ENCODE measurements at regions not wholly inside any gene's neighbourhood (a gene's known extent, or its start where the extent isn't known, plus 50 kb on each side); places are given as distances from the start of the nearest gene placed in this dataset.

DNA sequence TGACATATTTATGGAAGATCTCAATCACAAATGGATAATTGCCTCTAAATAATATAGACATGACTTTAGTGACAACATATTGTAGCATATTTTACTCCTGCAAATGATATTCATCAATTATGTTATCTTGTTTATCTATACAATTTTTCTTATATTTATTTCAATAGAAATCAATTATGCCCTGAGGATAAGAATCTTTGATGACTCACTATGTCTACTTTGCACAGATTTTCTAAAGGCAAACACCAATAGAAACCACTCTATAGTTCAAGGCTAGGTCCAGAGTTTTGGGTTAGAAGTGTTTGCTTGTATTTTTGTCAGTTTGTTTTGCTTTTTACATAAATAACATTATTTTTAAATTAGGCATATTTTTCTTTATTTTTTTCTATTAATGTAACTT is 879.0 kb downstream of the LTN1 start:
- Mint-ChIP-seq H3K36me3 (ENCODE audit: unreplicated experiment) (no peaks in the 10 kb centered on the region), H3K27me3 (ENCODE audit: unreplicated experiment) (no peaks in the 10 kb centered on the region)
- TF ChIP-seq, protein P1, sequence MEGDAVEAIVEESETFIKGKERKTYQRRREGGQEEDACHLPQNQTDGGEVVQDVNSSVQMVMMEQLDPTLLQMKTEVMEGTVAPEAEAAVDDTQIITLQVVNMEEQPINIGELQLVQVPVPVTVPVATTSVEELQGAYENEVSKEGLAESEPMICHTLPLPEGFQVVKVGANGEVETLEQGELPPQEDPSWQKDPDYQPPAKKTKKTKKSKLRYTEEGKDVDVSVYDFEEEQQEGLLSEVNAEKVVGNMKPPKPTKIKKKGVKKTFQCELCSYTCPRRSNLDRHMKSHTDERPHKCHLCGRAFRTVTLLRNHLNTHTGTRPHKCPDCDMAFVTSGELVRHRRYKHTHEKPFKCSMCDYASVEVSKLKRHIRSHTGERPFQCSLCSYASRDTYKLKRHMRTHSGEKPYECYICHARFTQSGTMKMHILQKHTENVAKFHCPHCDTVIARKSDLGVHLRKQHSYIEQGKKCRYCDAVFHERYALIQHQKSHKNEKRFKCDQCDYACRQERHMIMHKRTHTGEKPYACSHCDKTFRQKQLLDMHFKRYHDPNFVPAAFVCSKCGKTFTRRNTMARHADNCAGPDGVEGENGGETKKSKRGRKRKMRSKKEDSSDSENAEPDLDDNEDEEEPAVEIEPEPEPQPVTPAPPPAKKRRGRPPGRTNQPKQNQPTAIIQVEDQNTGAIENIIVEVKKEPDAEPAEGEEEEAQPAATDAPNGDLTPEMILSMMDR (IDR thresholded peaks at IDR 0.05; ENCODE audit: partially characterized antibody, unreplicated experiment), result no peak

DNA sequence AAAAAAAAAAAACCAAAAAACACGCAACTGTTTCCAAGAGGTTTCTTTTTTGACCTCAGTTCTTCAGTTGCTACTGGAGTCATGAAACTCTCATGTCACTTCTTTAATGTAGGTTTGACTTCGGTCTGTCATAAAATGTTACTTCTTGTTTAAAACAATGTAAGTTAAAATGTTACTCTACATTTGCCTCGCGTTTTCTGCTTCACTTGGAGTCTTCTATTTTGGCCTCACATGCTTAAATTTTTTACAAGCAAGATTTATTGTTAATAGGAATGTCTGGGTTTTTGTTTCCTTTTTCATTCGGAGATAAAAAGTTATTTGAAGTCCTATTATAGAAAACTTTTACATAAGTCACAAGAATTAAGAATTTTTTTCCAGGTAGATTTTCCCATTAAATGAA is 880.2 kb downstream of the LTN1 start:
- peaks cover 11% of the 10 kb centered on the region for H3K4me1 Mint-ChIP-seq (ENCODE audit: low read depth, unreplicated experiment)
- H3K9me3 Mint-ChIP-seq (ENCODE audit: unreplicated experiment), result peaks cover 3% of the 10 kb centered on the region
- no peak overlapping the region for H3K27ac Mint-ChIP-seq (ENCODE audit: unreplicated experiment)
- TF ChIP-seq, protein P1 (IDR thresholded peaks at IDR 0.05; ENCODE audit: partially characterized antibody, unreplicated experiment), result no peak
- H3K4me3 Mint-ChIP-seq (ENCODE audit: unreplicated experiment), result no peak overlapping the region
- no peaks in the 10 kb centered on the region for H3K36me3 Mint-ChIP-seq (ENCODE audit: unreplicated experiment)
- DNase-seq, result no peak
- H3K27me3 Mint-ChIP-seq (ENCODE audit: unreplicated experiment), result no peaks in the 10 kb centered on the region

More for the DNA sequence above, 879.0 kb downstream of the LTN1 start:
- Mint-ChIP-seq H3K4me1 (ENCODE audit: low read depth, unreplicated experiment) (peaks cover 11% of the 10 kb centered on the region), H3K4me3 (ENCODE audit: unreplicated experiment) (no peak overlapping the region), H3K27ac (ENCODE audit: unreplicated experiment) (no peak overlapping the region), H3K9me3 (ENCODE audit: unreplicated experiment) (peaks cover 3% of the 10 kb centered on the region)
- DNase-seq, result no peak

DNA sequence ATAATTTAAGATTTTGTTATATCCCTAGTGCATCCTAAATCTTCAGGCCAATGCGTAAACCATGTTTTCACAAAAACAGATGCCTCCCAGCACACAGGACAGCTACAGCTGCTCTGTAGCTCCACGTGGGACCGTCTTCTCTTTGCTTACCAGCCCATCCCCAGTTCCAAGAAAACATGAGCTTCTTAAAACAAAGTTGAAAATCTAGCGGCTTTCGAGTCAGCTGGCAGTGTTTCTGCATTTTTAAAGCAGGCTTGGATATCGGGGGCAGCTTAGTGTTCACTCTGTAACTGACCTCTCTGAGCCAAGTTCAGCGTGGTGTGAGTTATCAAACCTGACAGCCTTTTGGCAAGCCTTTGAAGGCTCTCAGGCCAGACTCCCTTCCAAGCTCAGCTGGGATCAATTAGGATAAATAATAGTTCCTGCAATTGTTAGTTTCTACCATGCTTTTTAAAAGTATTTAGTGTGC is 881.5 kb downstream of the LTN1 start:
- TF ChIP-seq, protein P1 (IDR thresholded peaks at IDR 0.05; ENCODE audit: partially characterized antibody, unreplicated experiment), result no peak
- no peak for DNase-seq
- no peaks in the 10 kb centered on the region for H3K27me3 Mint-ChIP-seq (ENCODE audit: unreplicated experiment)
- H3K27ac Mint-ChIP-seq (ENCODE audit: unreplicated experiment), result no peak overlapping the region
- peaks cover 3% of the 10 kb centered on the region for H3K9me3 Mint-ChIP-seq (ENCODE audit: unreplicated experiment)
- H3K4me1 Mint-ChIP-seq (ENCODE audit: low read depth, unreplicated experiment), result peaks cover 11% of the 10 kb centered on the region
- H3K36me3 Mint-ChIP-seq (ENCODE audit: unreplicated experiment), result no peaks in the 10 kb centered on the region
- no peak overlapping the region for H3K4me3 Mint-ChIP-seq (ENCODE audit: unreplicated experiment)

DNA sequence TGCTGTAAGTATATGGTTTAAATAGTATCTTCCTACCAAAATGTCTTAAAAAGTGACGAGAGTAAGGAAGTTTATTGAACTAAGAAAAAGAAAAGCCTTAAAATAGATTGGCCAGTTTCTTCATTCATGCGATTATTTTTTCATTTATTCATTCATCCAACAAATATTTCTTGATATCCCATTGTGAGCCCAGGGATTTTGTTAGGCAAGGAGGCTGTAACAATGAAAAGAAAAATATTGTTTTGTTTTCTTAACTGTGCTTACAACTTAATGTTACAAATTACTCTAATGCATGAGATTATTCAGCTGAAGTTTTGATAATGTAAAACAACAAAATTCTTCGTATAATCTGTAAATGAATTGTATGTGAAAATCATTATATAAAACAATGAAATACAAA is 882.0 kb downstream of the LTN1 start:
- TF ChIP-seq, protein P1 (IDR thresholded peaks at IDR 0.05; ENCODE audit: partially characterized antibody, unreplicated experiment), result no peak
- no peak for DNase-seq
- no peaks in the 10 kb centered on the region for H3K36me3 Mint-ChIP-seq (ENCODE audit: unreplicated experiment)
- no peak overlapping the region for H3K4me3 Mint-ChIP-seq (ENCODE audit: unreplicated experiment)
- no peaks in the 10 kb centered on the region for H3K27me3 Mint-ChIP-seq (ENCODE audit: unreplicated experiment)
- peaks cover 3% of the 10 kb centered on the region for H3K9me3 Mint-ChIP-seq (ENCODE audit: unreplicated experiment)
- H3K27ac Mint-ChIP-seq (ENCODE audit: unreplicated experiment), result no peak overlapping the region
- peaks cover 11% of the 10 kb centered on the region for H3K4me1 Mint-ChIP-seq (ENCODE audit: low read depth, unreplicated experiment)

DNA sequence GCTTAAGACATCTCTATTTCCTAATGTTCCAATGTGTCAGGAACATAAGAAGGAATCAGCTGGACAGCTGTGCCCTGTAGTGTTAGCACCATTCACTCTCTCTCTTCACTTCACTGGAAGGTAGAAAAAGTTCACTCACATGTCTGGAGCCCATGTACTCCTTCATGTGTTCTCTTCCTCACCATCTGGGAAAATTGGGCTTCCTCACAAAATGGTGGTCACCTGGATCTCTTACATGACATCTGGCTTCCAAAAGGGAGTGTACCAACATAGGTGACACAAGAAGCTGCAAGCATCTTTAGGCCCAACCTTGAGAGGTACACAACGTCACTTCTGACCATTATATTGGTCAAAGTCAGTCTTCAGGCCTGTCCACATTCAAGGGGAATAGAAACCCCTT is 882.6 kb downstream of the LTN1 start:
- H3K27ac Mint-ChIP-seq (ENCODE audit: unreplicated experiment), result no peak overlapping the region
- peaks cover 1% of the 10 kb centered on the region for H3K9me3 Mint-ChIP-seq (ENCODE audit: unreplicated experiment)
- TF ChIP-seq, protein P1 (IDR thresholded peaks at IDR 0.05; ENCODE audit: partially characterized antibody, unreplicated experiment), result no peak
- DNase-seq, result no peak
- no peaks in the 10 kb centered on the region for H3K36me3 Mint-ChIP-seq (ENCODE audit: unreplicated experiment)
- no peaks in the 10 kb centered on the region for H3K27me3 Mint-ChIP-seq (ENCODE audit: unreplicated experiment)
- no peak overlapping the region for H3K4me3 Mint-ChIP-seq (ENCODE audit: unreplicated experiment)
- peaks cover 11% of the 10 kb centered on the region for H3K4me1 Mint-ChIP-seq (ENCODE audit: low read depth, unreplicated experiment)
